Mesothelial cell of epicardium (in vitro differentiated cells): ENCODE measurements at regions not wholly inside any gene's neighbourhood (a gene's known extent, or its start where the extent isn't known, plus 50 kb on each side); places are given as distances from the start of the nearest gene placed in this dataset.

ENCODE experiments used
- DNase-seq, 2 experiments: peaks; one replicate each; pipeline ENCODE4 v3.0.0; 2021; ENCODE audit warnings: low spot score in 2 of 2; ENCODE audit not compliant: unreplicated experiment in 2 of 2
- H3K27ac Mint-ChIP-seq: 2 replicates; pipeline ENCODE4 v1.8.0; 2021; ENCODE audit warnings: mixed read lengths
- H3K27me3 Mint-ChIP-seq: 2 replicates; pipeline ENCODE4 v1.8.0; 2021; ENCODE audit warnings: low read depth, mixed read lengths
- H3K36me3 Mint-ChIP-seq: 2 replicates; pipeline ENCODE4 v1.8.0; 2021; ENCODE audit warnings: mixed read lengths
- H3K4me1 Mint-ChIP-seq: 2 replicates; pipeline ENCODE4 v1.8.0; 2021; ENCODE audit warnings: mixed read lengths
- H3K4me3 Mint-ChIP-seq: 2 replicates; pipeline ENCODE4 v1.8.0; 2021; ENCODE audit warnings: mild to moderate bottlenecking, moderate library complexity, mixed read lengths
- H3K9me3 Mint-ChIP-seq: 2 replicates; pipeline ENCODE4 v1.8.0; 2021; ENCODE audit warnings: mixed read lengths
- TF ChIP-seq, protein P1 (sequence below): fragments of 200-600 bp; sonication (generic); IDR thresholded peaks from one replicate; pipeline ENCODE4 v1.5.0; 2021; ENCODE audit warnings: antibody characterized with exemption; ENCODE audit not compliant: unreplicated experiment

GRCh38 chr10:78428579-78428978 lies 394.9 kb downstream of the RPS24 start:
- no peaks in the 10 kb centered on the region for H3K27me3 Mint-ChIP-seq
- peaks cover 34% of the 10 kb centered on the region for H3K9me3 Mint-ChIP-seq
- H3K27ac Mint-ChIP-seq: no peak overlapping the region
- TF ChIP-seq, protein P1, sequence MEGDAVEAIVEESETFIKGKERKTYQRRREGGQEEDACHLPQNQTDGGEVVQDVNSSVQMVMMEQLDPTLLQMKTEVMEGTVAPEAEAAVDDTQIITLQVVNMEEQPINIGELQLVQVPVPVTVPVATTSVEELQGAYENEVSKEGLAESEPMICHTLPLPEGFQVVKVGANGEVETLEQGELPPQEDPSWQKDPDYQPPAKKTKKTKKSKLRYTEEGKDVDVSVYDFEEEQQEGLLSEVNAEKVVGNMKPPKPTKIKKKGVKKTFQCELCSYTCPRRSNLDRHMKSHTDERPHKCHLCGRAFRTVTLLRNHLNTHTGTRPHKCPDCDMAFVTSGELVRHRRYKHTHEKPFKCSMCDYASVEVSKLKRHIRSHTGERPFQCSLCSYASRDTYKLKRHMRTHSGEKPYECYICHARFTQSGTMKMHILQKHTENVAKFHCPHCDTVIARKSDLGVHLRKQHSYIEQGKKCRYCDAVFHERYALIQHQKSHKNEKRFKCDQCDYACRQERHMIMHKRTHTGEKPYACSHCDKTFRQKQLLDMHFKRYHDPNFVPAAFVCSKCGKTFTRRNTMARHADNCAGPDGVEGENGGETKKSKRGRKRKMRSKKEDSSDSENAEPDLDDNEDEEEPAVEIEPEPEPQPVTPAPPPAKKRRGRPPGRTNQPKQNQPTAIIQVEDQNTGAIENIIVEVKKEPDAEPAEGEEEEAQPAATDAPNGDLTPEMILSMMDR: no peak
- peaks cover 10% of the 10 kb centered on the region for H3K4me1 Mint-ChIP-seq
- no peak overlapping the region for H3K4me3 Mint-ChIP-seq
- H3K36me3 Mint-ChIP-seq: peaks cover 4% of the 10 kb centered on the region
- DNase-seq: no peak

DNA sequence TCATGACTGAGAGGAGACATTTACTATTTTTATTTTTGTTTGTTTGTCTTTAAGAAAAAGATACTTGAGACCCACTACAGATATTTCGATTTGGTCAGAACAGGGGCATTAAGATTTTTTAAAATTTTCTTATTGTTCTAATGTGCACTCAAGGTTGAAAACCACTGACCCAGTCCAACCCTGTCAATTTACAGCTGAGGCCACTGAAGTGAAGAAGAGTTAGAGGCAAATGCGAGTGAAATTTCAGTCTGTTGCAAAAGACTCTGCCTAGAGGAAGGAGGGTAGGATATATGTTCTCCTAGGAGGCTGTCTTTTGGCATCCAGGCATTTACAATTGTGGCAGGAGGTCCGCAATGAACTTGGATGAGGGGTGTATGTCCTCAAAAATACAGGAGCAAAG lies 396.3 kb downstream of the RPS24 start:
- H3K27ac Mint-ChIP-seq: no peak overlapping the region
- TF ChIP-seq, protein P1: no peak

GRCh38 chr10:78432583-78432982 lies 398.9 kb downstream of the RPS24 start:
- Mint-ChIP-seq H3K4me3 (no peak overlapping the region), H3K4me1 (peaks cover 38% of the 10 kb centered on the region), H3K27ac (peak overlapping the region; percentile 32)

More for the DNA sequence above, 396.3 kb downstream of the RPS24 start:
- Mint-ChIP-seq H3K36me3 (peaks cover 2% of the 10 kb centered on the region), H3K4me3 (no peak overlapping the region), H3K27me3 (no peaks in the 10 kb centered on the region), H3K4me1 (peaks cover 14% of the 10 kb centered on the region), H3K9me3 (peaks cover 34% of the 10 kb centered on the region)
- DNase-seq: no peak

DNA sequence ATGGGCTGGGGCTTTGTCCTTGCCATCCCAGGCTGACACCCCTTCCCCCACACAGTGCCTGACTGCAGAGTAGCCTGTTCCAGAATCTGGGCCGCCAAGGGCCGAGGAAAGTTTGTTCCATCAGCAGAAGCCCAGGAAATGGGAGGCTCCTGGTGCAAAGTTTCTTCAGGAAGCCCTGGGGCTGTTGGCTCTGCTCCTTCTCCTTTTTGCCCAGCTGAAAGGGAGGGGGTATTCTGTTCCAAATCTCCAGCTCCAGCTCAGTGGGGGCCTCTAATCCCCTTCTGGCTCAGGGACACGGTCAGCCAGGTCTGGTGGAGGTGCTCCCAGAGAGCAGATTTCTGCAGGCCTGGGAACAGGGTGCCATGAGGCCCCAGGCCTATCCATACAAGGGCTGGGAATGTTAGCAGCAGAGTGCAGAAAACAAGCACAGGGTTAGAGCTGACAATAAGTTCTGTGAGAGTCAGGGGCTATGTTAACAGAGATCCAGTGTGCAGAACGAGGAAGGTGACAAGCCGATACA lies 399.5 kb downstream of the RPS24 start:
- Mint-ChIP-seq H3K9me3 (peaks cover 8% of the 10 kb centered on the region), H3K4me3 (no peak overlapping the region), H3K27me3 (no peaks in the 10 kb centered on the region), H3K27ac (peak overlapping the region; percentile 32), H3K4me1 (peaks cover 39% of the 10 kb centered on the region), H3K36me3 (no peaks in the 10 kb centered on the region)
- TF ChIP-seq, protein P1: no peak
- no peak for DNase-seq

More at GRCh38 chr10:78432583-78432982, 398.9 kb downstream of the RPS24 start:
- no peaks in the 10 kb centered on the region for H3K27me3 Mint-ChIP-seq
- peaks cover 13% of the 10 kb centered on the region for H3K9me3 Mint-ChIP-seq
- TF ChIP-seq, protein P1: no peak
- H3K36me3 Mint-ChIP-seq: peaks cover 2% of the 10 kb centered on the region
- no peak for DNase-seq

DNA sequence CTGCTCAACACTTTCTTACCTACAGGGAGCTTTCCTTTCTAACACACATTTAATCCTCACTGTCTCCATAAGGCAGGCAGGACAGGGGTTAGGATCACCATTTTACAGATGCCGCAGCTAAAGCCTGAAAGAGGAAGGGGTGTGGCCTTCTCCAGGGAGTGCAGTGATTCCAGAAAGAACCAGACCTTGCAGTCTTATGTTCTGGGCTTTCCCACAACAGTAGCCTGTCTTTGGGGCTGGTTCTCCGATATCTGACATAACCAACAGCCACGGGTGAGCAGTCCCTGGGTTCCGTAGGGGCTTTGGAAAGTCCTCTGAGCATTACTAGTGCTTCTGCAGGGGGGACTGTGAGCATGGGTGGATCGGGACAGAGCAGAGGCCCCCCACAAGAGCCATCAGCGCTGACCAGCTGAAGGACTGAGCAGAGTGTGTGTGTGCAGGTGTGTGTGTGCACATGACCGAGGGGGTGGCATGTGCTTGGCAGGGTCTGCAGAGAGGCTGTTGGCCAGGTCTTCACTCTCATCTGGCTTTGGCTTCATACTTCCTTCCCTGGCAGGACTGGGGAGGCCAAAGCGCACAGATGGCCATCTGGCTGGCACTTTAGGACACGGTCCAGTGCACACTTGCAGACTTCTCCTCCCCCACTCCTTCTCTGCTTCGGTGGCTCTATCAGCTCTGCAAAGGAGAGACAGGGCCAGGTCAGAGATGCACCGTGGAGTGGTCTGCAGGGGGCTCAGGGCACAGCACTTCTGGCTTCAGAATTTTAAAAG lies 400.3 kb downstream of the RPS24 start:
- TF ChIP-seq, protein P1: no peak

More for the DNA sequence above, 400.3 kb downstream of the RPS24 start:
- H3K9me3 Mint-ChIP-seq: peaks cover 5% of the 10 kb centered on the region
- no peak overlapping the region for H3K27ac Mint-ChIP-seq
- H3K36me3 Mint-ChIP-seq: no peaks in the 10 kb centered on the region
- H3K27me3 Mint-ChIP-seq: no peaks in the 10 kb centered on the region
- peaks cover 41% of the 10 kb centered on the region for H3K4me1 Mint-ChIP-seq
- no peak for DNase-seq
- no peak overlapping the region for H3K4me3 Mint-ChIP-seq
